Type B pancreatic cell (in vitro differentiated cells): ENCODE measurements at regions not wholly inside any gene's neighbourhood (a gene's known extent, or its start where the extent isn't known, plus 50 kb on each side); places are given as distances from the start of the nearest gene placed in this dataset.

Experiments used
- DNase-seq: peaks from one replicate; pipeline ENCODE4 v3.0.0; 2021; ENCODE audit warnings: mixed read lengths; ENCODE audit not compliant: unreplicated experiment; ENCODE audit errors: extremely low spot score
- H3K27ac Mint-ChIP-seq: 2 replicates; pipeline ENCODE4 v1.8.0; 2021; ENCODE audit warnings: mild to moderate bottlenecking, mixed read lengths
- H3K27me3 Mint-ChIP-seq: 2 replicates; pipeline ENCODE4 v1.8.0; 2021; ENCODE audit warnings: mixed read lengths
- H3K36me3 Mint-ChIP-seq: 2 replicates; pipeline ENCODE4 v1.8.0; 2021; ENCODE audit warnings: mixed read lengths
- H3K4me1 Mint-ChIP-seq: one replicate; pipeline ENCODE4 v1.8.0; 2021; ENCODE audit warnings: mixed read lengths; ENCODE audit not compliant: unreplicated experiment
- H3K4me3 Mint-ChIP-seq: 2 replicates; pipeline ENCODE4 v1.8.0; 2021; ENCODE audit warnings: mild to moderate bottlenecking, mixed read lengths
- H3K9me3 Mint-ChIP-seq: 2 replicates; pipeline ENCODE4 v1.8.0; 2021; ENCODE audit warnings: mixed read lengths
- CTCF ChIP-seq: fragments of 200-600 bp; sonication (generic); conservative IDR thresholded peaks from 2 replicates; pipeline ENCODE4 v1.5.0; 2021; ENCODE audit warnings: antibody characterized with exemption, mild to moderate bottlenecking

- Mint-ChIP-seq H3K4me1 (no peaks in the 10 kb centered on the region), H3K9me3 (no peaks in the 10 kb centered on the region), H3K27ac (no peak overlapping the region), H3K36me3 (no peaks in the 10 kb centered on the region), H3K27me3 (peaks cover 2% of the 10 kb centered on the region), H3K4me3 (no peak overlapping the region)
- no peak for TF ChIP-seq CTCF
- DNase-seq, result peak; percentile 24
Measured at GRCh38 chr22:47678636-47679287, 916.3 kb downstream of the TBC1D22A start.

- no peak overlapping the region for H3K27ac Mint-ChIP-seq
- no peak for DNase-seq
- H3K27me3 Mint-ChIP-seq, result peaks cover 2% of the 10 kb centered on the region
- no peak for TF ChIP-seq CTCF
- H3K36me3 Mint-ChIP-seq, result no peaks in the 10 kb centered on the region
- H3K4me1 Mint-ChIP-seq, result no peaks in the 10 kb centered on the region
- no peak overlapping the region for H3K4me3 Mint-ChIP-seq
- H3K9me3 Mint-ChIP-seq, result no peaks in the 10 kb centered on the region
Measured at GRCh38 chr22:47678048-47678447, 915.6 kb downstream of the TBC1D22A start.

- H3K27ac Mint-ChIP-seq, result no peak overlapping the region
- peak; percentile 29 for DNase-seq
- TF ChIP-seq CTCF, result no peak
- no peaks in the 10 kb centered on the region for H3K36me3 Mint-ChIP-seq
- no peaks in the 10 kb centered on the region for H3K4me1 Mint-ChIP-seq
- peaks cover 2% of the 10 kb centered on the region for H3K27me3 Mint-ChIP-seq
- no peak overlapping the region for H3K4me3 Mint-ChIP-seq
- no peaks in the 10 kb centered on the region for H3K9me3 Mint-ChIP-seq
Measured at GRCh38 chr22:47676685-47677084, 914.2 kb downstream of the TBC1D22A start.

GRCh38 chr22:47674600-47674999 lies 912.1 kb downstream of the TBC1D22A start:
- no peak overlapping the region for H3K4me3 Mint-ChIP-seq
- no peak overlapping the region for H3K27ac Mint-ChIP-seq
- H3K9me3 Mint-ChIP-seq, result no peaks in the 10 kb centered on the region
- peaks cover under 1% of the 10 kb centered on the region for H3K27me3 Mint-ChIP-seq
- no peaks in the 10 kb centered on the region for H3K36me3 Mint-ChIP-seq
- no peak for TF ChIP-seq CTCF
- H3K4me1 Mint-ChIP-seq, result no peaks in the 10 kb centered on the region
- DNase-seq, result no peak

GRCh38 chr22:47673557-47673956 lies 911.1 kb downstream of the TBC1D22A start:
- Mint-ChIP-seq H3K36me3 (no peaks in the 10 kb centered on the region), H3K27me3 (no peaks in the 10 kb centered on the region), H3K9me3 (no peaks in the 10 kb centered on the region), H3K4me1 (no peaks in the 10 kb centered on the region), H3K27ac (no peak overlapping the region), H3K4me3 (no peak overlapping the region)
- no peak for DNase-seq
- no peak for TF ChIP-seq CTCF

- Mint-ChIP-seq H3K27me3 (no peaks in the 10 kb centered on the region), H3K4me1 (no peaks in the 10 kb centered on the region), H3K27ac (no peak overlapping the region), H3K9me3 (no peaks in the 10 kb centered on the region), H3K4me3 (no peak overlapping the region), H3K36me3 (no peaks in the 10 kb centered on the region)
- TF ChIP-seq CTCF, result no peak
- no peak for DNase-seq
Measured at GRCh38 chr22:47672526-47672925, 910.1 kb downstream of the TBC1D22A start.
